M059J (cell line): ENCODE measurements at regions not wholly inside any gene's neighbourhood (a gene's known extent, or its start where the extent isn't known, plus 50 kb on each side); places are given as distances from the start of the nearest gene placed in this dataset.
"Not testable (repeated sequence)": the region's sequence is repeated elsewhere in the genome, so short reads cannot be mapped to it uniquely, and the experiment has no call there.

Experiments used
- DNase-seq: peaks from one replicate; pipeline ENCODE4 v3.0.0-alpha.2; 2012; ENCODE audit warnings: low read depth

GRCh38 chr5:106258591-106259125 lies 1412.1 kb downstream of the EFNA5 start:
- peak; percentile 86 for DNase-seq

GRCh38 chr5:106254784-106255183 lies 1416.0 kb downstream of the EFNA5 start:
- no peak for DNase-seq

GRCh38 chr5:106246044-106246745 lies 1424.5 kb downstream of the EFNA5 start:
- not testable (repeated sequence) for DNase-seq

GRCh38 chr5:106241409-106241808 lies 1429.3 kb downstream of the EFNA5 start:
- DNase-seq, result peak; percentile 27

- DNase-seq, result no peak
Measured at GRCh38 chr5:106205916-106206571, 1464.7 kb downstream of the EFNA5 start.

- no peak for DNase-seq
Measured at GRCh38 chr5:106202035-106202434, 1468.7 kb downstream of the EFNA5 start.

GRCh38 chr5:106200971-106201370 lies 1469.8 kb downstream of the EFNA5 start:
- DNase-seq, result no peak

- no peak for DNase-seq
Measured at GRCh38 chr5:106195679-106196474, 1474.9 kb downstream of the EFNA5 start.

- no peak for DNase-seq
Measured at GRCh38 chr5:106189121-106189809, 1481.5 kb downstream of the EFNA5 start.

GRCh38 chr5:106185661-106186081 lies 1485.1 kb downstream of the EFNA5 start:
- no peak for DNase-seq

- peak; percentile 43 for DNase-seq
Measured at GRCh38 chr5:106174903-106175302, 1495.8 kb downstream of the EFNA5 start.

GRCh38 chr5:106172681-106173532 lies 1497.8 kb downstream of the EFNA5 start:
- DNase-seq, result peak; percentile 60

GRCh38 chr5:106171708-106172107 lies 1499.0 kb downstream of the EFNA5 start:
- peak; percentile 20 for DNase-seq

GRCh38 chr5:106171132-106171531 lies 1499.6 kb downstream of the EFNA5 start:
- peak; percentile 26 for DNase-seq

- DNase-seq, result no peak
Measured at GRCh38 chr5:106167766-106168165, 1503.0 kb downstream of the EFNA5 start.

GRCh38 chr5:106163233-106163632 lies 1507.5 kb downstream of the EFNA5 start:
- DNase-seq, result no peak

GRCh38 chr5:106159616-106160015 lies 1511.1 kb downstream of the EFNA5 start:
- no peak for DNase-seq

GRCh38 chr5:106154280-106154716 lies 1516.4 kb downstream of the EFNA5 start:
- no peak for DNase-seq

- DNase-seq, result no peak
Measured at GRCh38 chr5:106152569-106152968, 1518.2 kb downstream of the EFNA5 start.

GRCh38 chr5:106142116-106142515 lies 1528.6 kb downstream of the EFNA5 start:
- DNase-seq, result no peak

- no peak for DNase-seq
Measured at GRCh38 chr5:106140101-106140500, 1530.6 kb downstream of the EFNA5 start.
